ENCODE measurements at regions not wholly inside any gene's neighbourhood (a gene's known extent, or its start where the extent isn't known, plus 50 kb on each side); places are given as distances from the start of the nearest gene placed in this dataset.
A peak's percentile ranks its signal among the peaks of the same experiment; 100 is the strongest.

GRCh38 chr4:176902710-176903323 lies 110.1 kb upstream of the VEGFC start:
- DNase-seq: peak in 1 of 2 donors; percentile 71

GRCh38 chr4:176906709-176907108 lies 114.0 kb upstream of the VEGFC start:
- no peak for DNase-seq

DNA sequence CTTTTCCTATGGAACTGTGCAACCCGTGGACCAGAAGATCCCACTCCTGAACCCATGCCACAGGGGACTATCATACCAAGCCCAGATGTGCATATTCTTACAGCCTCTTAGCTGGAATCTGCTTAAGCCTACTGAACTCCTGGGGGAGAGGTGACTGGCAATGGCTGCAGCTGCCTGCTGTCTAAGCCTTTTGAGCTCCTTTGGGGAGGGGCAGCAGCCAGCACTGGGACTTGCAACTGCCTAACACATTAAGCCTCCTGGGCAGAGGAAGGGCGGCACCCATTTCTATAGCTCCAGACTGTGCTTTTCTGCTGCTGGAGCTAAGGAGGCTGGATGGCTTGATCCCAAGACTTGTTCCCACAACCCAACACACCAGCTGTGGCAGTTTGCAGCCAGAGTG lies 117.9 kb upstream of the VEGFC start:
- no peak for DNase-seq

GRCh38 chr4:176919631-176920030 lies 126.9 kb upstream of the VEGFC start:
- DNase-seq: no peak

DNA sequence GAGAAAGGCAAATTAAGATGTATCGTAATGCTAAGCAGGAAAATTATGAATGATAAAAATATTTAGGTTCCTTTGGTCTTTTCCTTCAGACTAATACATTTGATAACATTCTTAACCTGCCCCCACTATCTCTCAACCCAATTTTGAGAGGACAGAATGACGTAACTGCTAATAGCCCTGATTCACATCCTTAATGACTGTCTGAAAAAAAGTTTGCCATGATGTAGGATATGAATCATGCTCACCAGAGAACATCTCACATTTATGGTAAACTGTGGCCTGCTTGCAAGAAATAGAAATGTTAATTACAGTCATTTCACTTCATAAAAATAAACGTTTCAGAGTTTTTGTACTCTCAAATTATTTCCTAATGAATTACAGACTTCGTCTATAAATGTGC lies 128.0 kb upstream of the VEGFC start:
- DNase-seq: no peak

DNA sequence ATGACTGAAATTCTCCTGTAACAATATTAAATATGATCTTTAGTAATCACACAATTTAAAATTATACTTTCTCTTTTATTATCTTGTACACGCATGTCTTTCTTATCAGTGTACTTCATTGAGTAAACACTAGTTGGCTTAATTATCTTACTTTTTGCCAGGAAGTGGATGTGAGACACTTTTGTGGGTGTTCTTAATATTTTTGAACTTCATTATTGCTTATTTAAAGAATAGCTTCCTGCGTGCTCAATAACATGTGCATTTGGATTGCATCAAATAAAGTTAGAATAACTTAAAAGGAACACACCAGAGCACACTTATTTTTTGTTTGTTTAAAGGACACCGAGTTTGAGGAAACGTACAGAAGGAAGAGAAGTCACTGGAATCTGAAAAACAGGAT lies 128.5 kb upstream of the VEGFC start:
- no peak for DNase-seq

- no peak for DNase-seq
Measured at GRCh38 chr4:176924238-176924637, 131.5 kb upstream of the VEGFC start.

GRCh38 chr4:176925962-176926361 lies 133.2 kb upstream of the VEGFC start:
- no peak for DNase-seq

DNA sequence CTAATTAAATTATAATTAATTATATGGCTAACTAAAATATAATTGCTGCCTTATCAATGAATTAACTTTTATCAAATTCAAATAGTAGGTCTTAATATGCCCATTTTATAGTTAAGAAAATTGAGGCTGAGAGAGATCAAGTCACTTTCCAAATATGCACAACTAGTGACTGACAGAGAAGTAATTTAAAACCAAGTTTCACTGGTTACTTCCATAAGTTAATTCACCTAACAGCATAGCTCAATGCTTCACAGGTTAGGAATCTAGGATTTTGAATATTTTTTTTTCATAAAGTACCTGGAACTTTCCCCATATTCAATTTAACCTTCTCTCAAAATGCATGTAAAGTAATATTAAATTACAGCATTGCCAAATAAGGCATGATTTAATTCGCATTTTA lies 134.4 kb upstream of the VEGFC start:
- DNase-seq: no peak

DNA sequence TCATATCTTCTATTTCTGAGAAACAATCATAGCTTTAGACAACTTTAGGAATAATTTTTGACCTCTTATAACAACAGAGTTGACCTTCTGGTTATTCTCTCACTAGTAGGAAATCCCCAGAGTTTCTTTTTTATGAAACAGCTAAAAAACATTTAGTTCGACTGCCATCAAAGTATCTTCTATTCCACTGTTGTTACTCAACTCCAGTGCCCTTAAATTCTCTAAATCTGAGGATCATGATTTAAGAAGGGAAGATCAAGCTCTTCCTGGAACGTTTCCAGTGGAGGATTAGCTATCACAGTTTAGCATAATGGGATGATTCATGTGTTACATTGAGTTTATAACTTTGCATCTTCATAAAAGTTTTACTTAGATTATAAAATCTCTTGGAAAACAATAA lies 134.9 kb upstream of the VEGFC start:
- no peak for DNase-seq

DNA sequence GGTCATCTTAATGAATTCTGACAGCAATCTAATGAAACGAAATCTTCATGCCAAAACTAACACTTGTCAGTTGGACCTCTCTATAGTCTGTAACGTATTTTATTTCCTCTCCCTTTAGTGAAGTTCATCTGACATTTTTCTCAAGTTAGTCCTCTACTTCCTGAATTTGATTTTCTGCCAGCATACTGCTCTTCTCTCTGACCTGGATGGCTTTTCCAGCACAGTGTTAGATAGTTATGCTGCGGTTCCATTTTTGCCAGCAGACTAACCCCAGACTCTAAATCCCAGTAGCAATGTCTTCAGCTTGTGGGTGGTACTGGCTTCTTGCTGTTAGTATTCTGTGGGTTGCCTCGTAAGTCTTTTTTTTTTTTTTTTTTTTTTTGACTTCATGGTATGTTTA lies 146.7 kb upstream of the VEGFC start:
- no peak for DNase-seq

DNA sequence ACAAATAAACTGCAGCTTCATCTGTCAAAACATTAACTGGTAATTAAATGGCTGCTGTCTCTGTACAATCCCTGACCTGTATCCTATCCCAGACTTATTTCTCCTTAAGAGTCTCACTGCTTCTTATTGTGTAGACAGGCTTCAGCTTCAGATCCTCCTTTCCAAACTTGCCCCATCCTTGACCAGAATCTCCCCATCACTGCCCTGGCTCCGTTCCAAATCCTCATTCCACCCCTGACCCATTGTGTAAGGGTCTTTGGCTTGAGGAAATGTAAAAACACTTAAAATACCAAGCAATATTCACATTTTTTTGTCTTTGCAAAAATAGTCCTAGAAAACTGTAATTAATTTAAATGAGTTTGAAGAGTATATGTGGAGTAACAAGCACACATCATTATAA lies 152.6 kb upstream of the VEGFC start:
- DNase-seq: no peak

DNA sequence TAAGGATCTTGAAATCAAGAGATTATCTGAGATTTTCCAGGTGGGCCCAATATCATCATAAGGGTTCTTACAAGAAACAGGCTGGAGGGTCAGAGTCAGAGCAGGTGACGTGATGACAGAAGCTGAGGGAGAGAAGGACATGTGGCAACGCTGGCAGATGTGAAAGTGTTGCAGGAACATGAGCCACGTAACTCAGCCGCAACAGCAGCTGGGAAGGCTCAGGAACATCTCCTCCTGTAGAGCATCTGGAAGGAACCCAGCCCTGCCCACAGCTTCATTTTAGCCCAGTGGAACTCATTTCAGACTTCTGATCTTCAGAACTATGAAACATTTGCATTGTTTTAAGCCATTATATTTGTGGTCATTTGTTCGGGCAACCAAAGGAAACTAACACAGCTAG lies 156.3 kb upstream of the VEGFC start:
- DNase-seq: no peak

- DNase-seq: no peak
Measured at GRCh38 chr4:176953021-176953420, 160.3 kb upstream of the VEGFC start.

GRCh38 chr4:176957353-176958118 lies 164.8 kb upstream of the VEGFC start:
- no peak for DNase-seq

- no peak for DNase-seq
Measured at GRCh38 chr4:176959980-176960379, 167.3 kb upstream of the VEGFC start.

DNA sequence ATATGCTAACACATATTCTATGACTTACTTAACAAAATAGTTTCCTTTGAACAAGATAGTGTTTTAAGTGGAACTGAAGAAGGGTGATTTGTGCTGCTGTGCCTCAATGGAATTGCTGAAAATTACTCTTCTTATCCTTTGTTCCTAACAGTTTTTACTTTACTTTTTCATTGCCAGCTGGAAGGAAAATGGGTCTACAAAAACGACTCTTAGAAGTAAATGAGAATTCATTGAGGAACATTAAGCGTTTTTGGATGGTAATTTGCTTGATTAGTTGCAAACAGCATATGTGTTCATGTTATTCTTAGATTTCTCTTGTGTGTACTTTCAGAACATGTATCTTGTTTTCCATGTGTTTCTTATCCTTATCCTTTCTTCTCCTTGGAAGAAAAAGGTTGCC lies 170.4 kb upstream of the VEGFC start:
- DNase-seq: no peak

- peak in 1 of 2 donors; percentile 6 for DNase-seq
Measured at GRCh38 chr4:176964116-176964691, 171.5 kb upstream of the VEGFC start.

GRCh38 chr4:176967586-176967985 lies 174.9 kb upstream of the VEGFC start:
- DNase-seq: no peak

DNA sequence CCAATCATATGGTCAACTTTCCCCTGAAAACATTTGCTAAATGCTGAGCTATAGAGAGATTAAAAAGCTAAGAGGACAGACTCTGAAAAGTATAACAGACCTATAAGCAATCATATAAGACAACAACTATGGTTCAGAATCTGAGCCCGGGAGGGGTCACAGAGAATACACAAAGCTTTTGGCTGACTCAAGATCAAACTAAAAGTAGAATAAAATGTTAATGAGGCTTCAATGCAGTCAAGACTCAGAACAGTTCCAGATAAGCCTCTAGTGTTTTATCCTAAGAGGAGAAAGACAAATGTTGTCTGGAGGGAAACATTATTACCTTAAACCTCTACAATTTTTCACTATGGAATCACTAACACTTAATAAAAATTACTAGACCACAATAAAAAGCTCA lies 175.4 kb upstream of the VEGFC start:
- DNase-seq: no peak

DNA sequence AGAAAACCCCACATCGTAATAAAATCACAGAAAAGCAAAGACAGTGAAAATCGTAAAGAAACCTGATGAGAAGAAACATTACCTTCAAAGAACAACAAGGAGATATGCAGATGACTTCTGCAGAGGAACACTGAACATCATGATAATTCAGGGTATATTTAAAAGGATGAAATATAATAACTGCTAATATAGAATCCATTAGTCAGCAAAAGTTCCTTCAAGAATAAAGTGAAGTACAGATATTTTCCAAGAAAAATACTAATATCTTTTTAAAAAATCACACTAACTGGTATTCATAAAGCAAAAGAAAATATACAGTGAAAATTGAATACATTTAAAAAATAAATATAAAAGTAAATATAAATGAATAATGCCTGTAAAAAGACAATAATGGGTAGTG lies 176.3 kb upstream of the VEGFC start:
- DNase-seq: no peak

- no peak for DNase-seq
Measured at GRCh38 chr4:176970853-176971252, 178.1 kb upstream of the VEGFC start.

GRCh38 chr4:176971576-176972115 lies 178.9 kb upstream of the VEGFC start:
- DNase-seq: no peak

GRCh38 chr4:176979416-176979815 lies 186.7 kb upstream of the VEGFC start:
- DNase-seq: no peak
